Fibroblast of gingiva (primary cell): ENCODE measurements at regions not wholly inside any gene's neighbourhood (a gene's known extent, or its start where the extent isn't known, plus 50 kb on each side); places are given as distances from the start of the nearest gene placed in this dataset.
"Not testable (repeated sequence)": the region's sequence is repeated elsewhere in the genome, so short reads cannot be mapped to it uniquely, and the experiment has no call there.

ENCODE experiments used
- DNase-seq: peaks from one replicate; pipeline ENCODE4 v3.0.0-alpha.2; 2011; ENCODE audit warnings: low read depth

DNA sequence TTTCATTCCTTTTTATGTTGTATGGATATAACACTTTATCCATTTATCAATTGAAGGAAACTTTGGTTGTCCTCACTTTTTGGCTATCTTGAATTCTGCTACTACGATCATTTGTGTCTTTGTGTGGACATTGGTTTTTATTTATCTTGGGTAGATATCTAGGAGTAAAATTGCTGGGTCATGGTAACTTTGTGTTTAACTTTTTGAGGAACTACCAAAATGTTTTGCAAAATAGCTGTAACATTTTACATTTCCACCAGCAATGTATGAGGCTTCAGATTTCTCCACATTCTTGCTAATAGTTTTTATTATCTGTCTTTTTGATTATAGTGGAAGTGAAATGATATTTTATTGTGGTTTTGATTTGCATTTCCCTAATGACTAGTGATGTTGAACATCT is 55.6 kb downstream of the TLNRD1 start:
- DNase-seq = peak; percentile 8

- DNase-seq = no peak
These were observed 59.7 kb downstream of the TLNRD1 start for GRCh38 chr15:81060470-81060869.

- no peak for DNase-seq
These were observed 60.2 kb downstream of the TLNRD1 start for GRCh38 chr15:81060907-81061306.

- DNase-seq = no peak
These were observed 60.9 kb downstream of the TLNRD1 start for GRCh38 chr15:81061490-81062253.

GRCh38 chr15:81062937-81063336 is 62.2 kb downstream of the TLNRD1 start:
- DNase-seq = no peak

DNA sequence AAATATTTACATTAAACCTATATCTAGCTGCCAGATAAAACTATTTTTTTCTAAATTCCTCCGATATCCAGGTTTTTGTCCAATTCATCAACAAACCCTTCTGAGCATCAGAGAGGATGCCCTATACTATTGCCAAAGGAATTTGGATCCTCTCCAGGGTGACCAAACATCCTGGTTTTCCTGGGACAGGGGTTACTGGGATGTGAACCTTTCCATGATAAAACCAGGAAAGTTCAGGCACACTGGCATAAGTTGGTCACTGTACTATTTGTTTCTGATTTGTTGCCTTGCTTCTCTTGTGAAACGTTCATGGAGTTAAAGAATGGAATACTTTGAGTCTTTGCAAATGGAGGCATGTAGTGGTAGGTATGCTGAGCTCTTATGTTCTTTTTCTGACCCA is 63.5 kb downstream of the TLNRD1 start:
- DNase-seq = no peak

DNA sequence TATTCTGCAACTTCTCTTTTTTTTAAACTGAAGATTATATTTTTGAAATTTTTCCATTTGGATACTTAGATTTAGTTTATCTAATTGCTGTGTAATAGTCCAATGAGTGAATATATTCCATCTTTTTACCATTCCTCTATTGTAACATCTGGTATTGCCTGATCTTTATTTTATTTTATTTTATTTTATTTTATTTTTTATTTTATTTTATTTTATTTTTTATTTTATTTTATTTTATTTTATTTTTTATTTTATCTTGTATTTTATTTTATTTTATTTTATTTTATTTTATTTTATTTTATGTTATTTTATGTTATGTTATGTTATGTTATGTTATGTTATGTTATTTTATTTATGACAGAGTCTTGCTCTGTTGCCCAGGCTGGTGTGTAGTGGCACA is 66.5 kb upstream of the CFAP161 start:
- DNase-seq = not testable (repeated sequence)

- DNase-seq = no peak
These were observed 65.6 kb upstream of the CFAP161 start for GRCh38 chr15:81068516-81068915.

GRCh38 chr15:81069356-81069755 is 64.7 kb upstream of the CFAP161 start:
- no peak for DNase-seq

- DNase-seq = no peak
These were observed 64.2 kb upstream of the CFAP161 start for GRCh38 chr15:81069909-81070308.

DNA sequence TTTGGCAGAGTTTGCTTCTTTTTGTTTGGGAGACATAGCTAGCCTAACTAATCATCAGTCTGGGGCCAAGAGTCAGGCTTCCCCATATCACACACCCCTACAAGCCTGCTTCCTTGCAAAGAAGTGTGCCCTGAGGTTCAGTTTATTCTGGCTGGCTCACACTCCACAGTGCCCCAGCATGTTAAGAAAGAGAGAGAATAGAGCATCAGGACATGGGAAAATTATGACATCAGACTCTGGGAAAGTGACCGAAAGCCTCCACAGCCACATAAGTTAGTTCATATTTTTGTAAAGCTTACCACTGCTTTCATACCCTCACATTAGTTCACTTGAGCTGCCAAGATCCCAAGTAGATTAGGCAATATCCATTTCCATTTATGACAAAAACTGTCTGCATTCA is 63.0 kb upstream of the CFAP161 start:
- DNase-seq = peak; percentile 75

- no peak for DNase-seq
These were observed 62.4 kb upstream of the CFAP161 start for GRCh38 chr15:81071705-81072104.

DNA sequence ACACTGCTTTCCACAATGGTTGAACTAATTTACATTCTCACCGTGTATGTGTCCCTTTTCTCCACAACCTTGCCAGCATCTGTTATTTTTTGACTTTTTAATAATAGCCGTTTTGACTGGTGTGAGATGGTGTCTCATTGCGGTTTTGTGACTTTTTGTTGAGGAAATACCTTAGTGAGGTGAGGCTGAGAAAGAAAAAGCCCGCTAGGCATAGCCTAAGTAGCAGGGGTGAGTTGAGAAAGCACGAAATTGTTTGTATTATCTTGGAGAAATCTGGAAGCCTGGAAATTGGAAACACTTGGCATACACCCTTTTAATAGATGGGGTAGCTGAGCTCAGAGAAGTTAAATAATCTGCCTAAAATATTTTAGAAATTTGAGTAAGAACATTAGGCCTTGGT is 61.5 kb upstream of the CFAP161 start:
- no peak for DNase-seq

DNA sequence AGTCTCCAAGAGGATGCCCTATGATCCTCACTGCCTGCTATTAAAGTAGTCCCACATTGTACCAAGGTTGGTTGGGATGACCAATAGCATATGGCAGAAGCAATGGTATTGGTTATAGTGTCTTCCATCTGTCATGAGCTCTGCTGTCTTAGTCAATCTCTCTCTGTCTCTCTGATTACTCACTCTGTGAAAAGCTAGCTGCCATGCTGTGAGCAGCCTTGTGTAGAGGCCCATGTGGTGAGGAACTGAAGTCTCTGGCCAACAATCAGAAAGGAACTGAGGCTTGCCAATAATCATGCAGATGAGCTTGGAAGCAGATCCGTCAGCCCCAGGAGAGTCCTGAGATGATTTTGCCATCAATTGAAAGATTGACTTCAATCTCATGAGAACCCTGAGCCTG is 60.3 kb upstream of the CFAP161 start:
- DNase-seq = no peak

- DNase-seq = no peak
These were observed 59.3 kb upstream of the CFAP161 start for GRCh38 chr15:81074773-81075172.

GRCh38 chr15:81075272-81075671 is 58.8 kb upstream of the CFAP161 start:
- DNase-seq = no peak

- DNase-seq = no peak
These were observed 53.1 kb upstream of the CFAP161 start for GRCh38 chr15:81080996-81081395.

DNA sequence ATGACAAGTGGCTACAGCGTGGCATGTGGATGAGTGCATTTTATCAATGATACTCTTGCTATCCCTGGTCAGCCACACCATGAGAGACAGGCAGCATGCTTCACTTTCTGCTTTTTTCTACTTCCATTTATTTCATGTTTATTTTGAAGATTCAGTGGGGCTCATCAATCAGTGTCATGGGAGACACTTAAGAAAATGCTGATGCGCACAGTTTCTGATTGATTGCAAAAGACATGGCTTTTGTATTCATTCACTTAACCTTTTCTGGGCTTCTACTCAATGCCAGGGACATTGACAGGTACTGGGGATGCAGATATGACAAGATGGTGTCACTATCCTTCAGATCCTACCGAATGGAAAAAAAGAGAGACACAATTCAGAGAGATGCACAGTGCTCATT is 50.9 kb upstream of the CFAP161 start:
- no peak for DNase-seq
